Loucy (cell line): ENCODE measurements at regions not wholly inside any gene's neighbourhood (a gene's known extent, or its start where the extent isn't known, plus 50 kb on each side); places are given as distances from the start of the nearest gene placed in this dataset.

Source experiments
- EZH2phosphoT487 ChIP-seq: fragments of 200-600 bp; IDR thresholded peaks from 2 replicates; pipeline ENCODE4 v1.6.1; 2018; ENCODE audit warnings: antibody characterized with exemption, mild to moderate bottlenecking, moderate library complexity, borderline replicate concordance
- TF ChIP-seq, protein P1 (sequence below): fragments of 200-600 bp; sonication (generic); conservative IDR thresholded peaks from 2 replicates; pipeline ENCODE4 v1.5.1; 2014; ENCODE audit warnings: mild to moderate bottlenecking, antibody characterized with exemption, low read length

DNA sequence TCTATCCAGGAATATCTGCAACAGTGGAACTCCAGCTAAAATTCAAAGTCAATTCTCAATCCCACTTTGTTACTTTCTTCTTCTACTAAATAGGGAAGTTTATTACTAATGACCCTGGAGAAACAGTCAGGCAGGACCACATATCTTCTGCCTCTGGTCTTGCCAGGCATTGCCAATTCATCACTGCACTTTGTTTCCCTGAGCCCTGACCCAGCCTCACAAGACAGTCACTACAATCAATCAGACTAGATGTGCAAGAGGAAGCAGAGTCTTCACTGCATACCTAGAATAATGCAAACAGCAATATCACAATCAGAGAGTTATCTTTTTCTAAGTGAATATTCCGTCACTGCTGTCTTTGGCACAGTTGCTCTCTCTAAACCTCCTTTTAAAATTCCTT is 74.9 kb upstream of the GAS1 start:
- TF ChIP-seq, protein P1, sequence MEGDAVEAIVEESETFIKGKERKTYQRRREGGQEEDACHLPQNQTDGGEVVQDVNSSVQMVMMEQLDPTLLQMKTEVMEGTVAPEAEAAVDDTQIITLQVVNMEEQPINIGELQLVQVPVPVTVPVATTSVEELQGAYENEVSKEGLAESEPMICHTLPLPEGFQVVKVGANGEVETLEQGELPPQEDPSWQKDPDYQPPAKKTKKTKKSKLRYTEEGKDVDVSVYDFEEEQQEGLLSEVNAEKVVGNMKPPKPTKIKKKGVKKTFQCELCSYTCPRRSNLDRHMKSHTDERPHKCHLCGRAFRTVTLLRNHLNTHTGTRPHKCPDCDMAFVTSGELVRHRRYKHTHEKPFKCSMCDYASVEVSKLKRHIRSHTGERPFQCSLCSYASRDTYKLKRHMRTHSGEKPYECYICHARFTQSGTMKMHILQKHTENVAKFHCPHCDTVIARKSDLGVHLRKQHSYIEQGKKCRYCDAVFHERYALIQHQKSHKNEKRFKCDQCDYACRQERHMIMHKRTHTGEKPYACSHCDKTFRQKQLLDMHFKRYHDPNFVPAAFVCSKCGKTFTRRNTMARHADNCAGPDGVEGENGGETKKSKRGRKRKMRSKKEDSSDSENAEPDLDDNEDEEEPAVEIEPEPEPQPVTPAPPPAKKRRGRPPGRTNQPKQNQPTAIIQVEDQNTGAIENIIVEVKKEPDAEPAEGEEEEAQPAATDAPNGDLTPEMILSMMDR, result no peak
- TF ChIP-seq EZH2phosphoT487, result no peak
